ENCODE measurements at regions not wholly inside any gene's neighbourhood (a gene's known extent, or its start where the extent isn't known, plus 50 kb on each side); places are given as distances from the start of the nearest gene placed in this dataset.

- TF ChIP-seq CTCF (IDR thresholded peaks at IDR 0.05; ENCODE audit: extremely low read depth, insufficient read depth, missing control alignments), result no peak
- DNase-seq (ENCODE audit: low spot score), result no peak
- in situ Hi-C loops (cut with MboI; ENCODE audit: low pct_unique_long_range_greater_than_20kb, low sequenced_read_pairs, unreplicated experiment), result no loop called here
These were observed 688.0 kb upstream of the ZEB2 start for GRCh38 chr2:145207884-145208283.

- in situ Hi-C loops (cut with MboI; ENCODE audit: low pct_unique_long_range_greater_than_20kb, low sequenced_read_pairs, unreplicated experiment), result no loop called here
- no peak for DNase-seq (ENCODE audit: low spot score)
- no peak for TF ChIP-seq CTCF (IDR thresholded peaks at IDR 0.05; ENCODE audit: extremely low read depth, insufficient read depth, missing control alignments)
These were observed 686.8 kb upstream of the ZEB2 start for GRCh38 chr2:145206496-145207281.

- in situ Hi-C loops (cut with MboI; ENCODE audit: low pct_unique_long_range_greater_than_20kb, low sequenced_read_pairs, unreplicated experiment), result no loop called here
- no peak for TF ChIP-seq CTCF (IDR thresholded peaks at IDR 0.05; ENCODE audit: extremely low read depth, insufficient read depth, missing control alignments)
- DNase-seq (ENCODE audit: low spot score), result no peak
These were observed 684.0 kb upstream of the ZEB2 start for GRCh38 chr2:145203891-145204290.

GRCh38 chr2:145199827-145200706 lies 680.1 kb upstream of the ZEB2 start:
- in situ Hi-C loops (cut with MboI; ENCODE audit: low pct_unique_long_range_greater_than_20kb, low sequenced_read_pairs, unreplicated experiment), result no loop called here
- no peak for DNase-seq (ENCODE audit: low spot score)
- TF ChIP-seq CTCF (IDR thresholded peaks at IDR 0.05; ENCODE audit: extremely low read depth, insufficient read depth, missing control alignments), result no peak

GRCh38 chr2:145199042-145199441 lies 679.1 kb upstream of the ZEB2 start:
- in situ Hi-C loops (cut with MboI; ENCODE audit: low pct_unique_long_range_greater_than_20kb, low sequenced_read_pairs, unreplicated experiment), result no loop called here
- no peak for DNase-seq (ENCODE audit: low spot score)
- no peak for TF ChIP-seq CTCF (IDR thresholded peaks at IDR 0.05; ENCODE audit: extremely low read depth, insufficient read depth, missing control alignments)

- DNase-seq (ENCODE audit: low spot score), result no peak
- in situ Hi-C loops (cut with MboI; ENCODE audit: low pct_unique_long_range_greater_than_20kb, low sequenced_read_pairs, unreplicated experiment), result no loop called here
- TF ChIP-seq CTCF (IDR thresholded peaks at IDR 0.05; ENCODE audit: extremely low read depth, insufficient read depth, missing control alignments), result no peak
These were observed 678.6 kb upstream of the ZEB2 start for GRCh38 chr2:145198555-145198954.

Data from GM13977 (cell line).